ENCODE measurements at regions not wholly inside any gene's neighbourhood (a gene's known extent, or its start where the extent isn't known, plus 50 kb on each side); places are given as distances from the start of the nearest gene placed in this dataset.
"Not testable (repeated sequence)": the region's sequence is repeated elsewhere in the genome, so short reads cannot be mapped to it uniquely, and the experiment has no call there.

- no peaks in the 10 kb centered on the region for H3K9me3 ChIP-seq (ENCODE audit: control insufficient read depth, insufficient read depth, low read length)
- no CpG with 5 or more reads among the region's 1 CpG for WGBS (ENCODE audit: insufficient coverage, insufficient read length)
- no peak for DNase-seq (ENCODE audit: low read depth, low spot score)
- no peaks in the 10 kb centered on the region for H3K27me3 ChIP-seq (ENCODE audit: control insufficient read depth, insufficient read depth, low read length)
- no peaks in the 10 kb centered on the region; the same call in 1 of the 2 replicates for H3K4me1 ChIP-seq (ENCODE audit: control insufficient read depth, insufficient read depth, low read length)
- H3K27ac ChIP-seq (ENCODE audit: low read length) = no peak overlapping the region
- H3K36me3 ChIP-seq (ENCODE audit: control insufficient read depth, insufficient read depth, low read length) = no peaks in the 10 kb centered on the region
- no peak overlapping the region for H3K4me3 ChIP-seq (ENCODE audit: low read length)
Measured at GRCh38 chr7:106749165-106749564, 88.2 kb upstream of the CCDC71L start.

GRCh38 chr7:106750773-106751172, 89.8 kb upstream of the CCDC71L start:
- H3K9me3 ChIP-seq (ENCODE audit: control insufficient read depth, insufficient read depth, low read length) = no peaks in the 10 kb centered on the region
- no CpG with 5 or more reads among the region's 7 CpGs for WGBS (ENCODE audit: insufficient coverage, insufficient read length)
- H3K36me3 ChIP-seq (ENCODE audit: control insufficient read depth, insufficient read depth, low read length) = no peaks in the 10 kb centered on the region
- DNase-seq (ENCODE audit: low read depth, low spot score) = no peak
- H3K27me3 ChIP-seq (ENCODE audit: control insufficient read depth, insufficient read depth, low read length) = no peaks in the 10 kb centered on the region
- H3K27ac ChIP-seq (ENCODE audit: low read length) = no peak overlapping the region
- no peaks in the 10 kb centered on the region for H3K4me1 ChIP-seq (ENCODE audit: control insufficient read depth, insufficient read depth, low read length)
- H3K4me3 ChIP-seq (ENCODE audit: low read length) = no peak overlapping the region

GRCh38 chr7:106752367-106752766, 91.4 kb upstream of the CCDC71L start:
- no peaks in the 10 kb centered on the region for H3K4me1 ChIP-seq (ENCODE audit: control insufficient read depth, insufficient read depth, low read length)
- WGBS (ENCODE audit: insufficient coverage, insufficient read length) = no CpG with 5 or more reads among the region's 1 CpG
- H3K27ac ChIP-seq (ENCODE audit: low read length) = no peak overlapping the region
- H3K4me3 ChIP-seq (ENCODE audit: low read length) = no peak overlapping the region
- H3K27me3 ChIP-seq (ENCODE audit: control insufficient read depth, insufficient read depth, low read length) = no peaks in the 10 kb centered on the region
- no peaks in the 10 kb centered on the region for H3K9me3 ChIP-seq (ENCODE audit: control insufficient read depth, insufficient read depth, low read length)
- DNase-seq (ENCODE audit: low read depth, low spot score) = no peak
- H3K36me3 ChIP-seq (ENCODE audit: control insufficient read depth, insufficient read depth, low read length) = no peaks in the 10 kb centered on the region

- H3K4me1 ChIP-seq (ENCODE audit: control insufficient read depth, insufficient read depth, low read length); H3K27me3 ChIP-seq (ENCODE audit: control insufficient read depth, insufficient read depth, low read length); H3K27ac ChIP-seq (ENCODE audit: low read length); H3K36me3 ChIP-seq (ENCODE audit: control insufficient read depth, insufficient read depth, low read length); H3K4me3 ChIP-seq (ENCODE audit: low read length); H3K9me3 ChIP-seq (ENCODE audit: control insufficient read depth, insufficient read depth, low read length); DNase-seq (ENCODE audit: low read depth, low spot score): not testable (repeated sequence)
- no CpG with 5 or more reads among the region's 3 CpGs for WGBS (ENCODE audit: insufficient coverage, insufficient read length)
Measured at GRCh38 chr7:106755024-106755423, 94.1 kb upstream of the CCDC71L start.

- Histone ChIP-seq H3K36me3 (ENCODE audit: control insufficient read depth, insufficient read depth, low read length) (no peaks in the 10 kb centered on the region), H3K27ac (ENCODE audit: low read length) (no peak overlapping the region), H3K27me3 (ENCODE audit: control insufficient read depth, insufficient read depth, low read length) (no peaks in the 10 kb centered on the region), H3K4me1 (ENCODE audit: control insufficient read depth, insufficient read depth, low read length) (no peaks in the 10 kb centered on the region), H3K9me3 (ENCODE audit: control insufficient read depth, insufficient read depth, low read length) (no peaks in the 10 kb centered on the region), H3K4me3 (ENCODE audit: low read length) (no peak overlapping the region)
- no peak for DNase-seq (ENCODE audit: low read depth, low spot score)
- WGBS (ENCODE audit: insufficient coverage, insufficient read length) = no CpG with 5 or more reads among the region's 1 CpG
Measured at GRCh38 chr7:106755641-106756040, 94.7 kb upstream of the CCDC71L start.

GRCh38 chr7:106756071-106756470, 95.1 kb upstream of the CCDC71L start:
- H3K4me3 ChIP-seq (ENCODE audit: low read length) = no peak overlapping the region
- H3K36me3 ChIP-seq (ENCODE audit: control insufficient read depth, insufficient read depth, low read length) = no peaks in the 10 kb centered on the region
- no peak overlapping the region for H3K27ac ChIP-seq (ENCODE audit: low read length)
- H3K9me3 ChIP-seq (ENCODE audit: control insufficient read depth, insufficient read depth, low read length) = no peaks in the 10 kb centered on the region
- H3K27me3 ChIP-seq (ENCODE audit: control insufficient read depth, insufficient read depth, low read length) = no peaks in the 10 kb centered on the region
- DNase-seq (ENCODE audit: low read depth, low spot score) = no peak
- H3K4me1 ChIP-seq (ENCODE audit: control insufficient read depth, insufficient read depth, low read length) = no peaks in the 10 kb centered on the region

GRCh38 chr7:106756884-106757283, 95.9 kb upstream of the CCDC71L start:
- WGBS (ENCODE audit: insufficient coverage, insufficient read length) = no CpG with 5 or more reads among the region's 11 CpGs
- no peak overlapping the region for H3K27ac ChIP-seq (ENCODE audit: low read length)
- H3K4me3 ChIP-seq (ENCODE audit: low read length) = no peak overlapping the region
- H3K36me3 ChIP-seq (ENCODE audit: control insufficient read depth, insufficient read depth, low read length) = no peaks in the 10 kb centered on the region
- no peaks in the 10 kb centered on the region for H3K9me3 ChIP-seq (ENCODE audit: control insufficient read depth, insufficient read depth, low read length)
- no peaks in the 10 kb centered on the region for H3K4me1 ChIP-seq (ENCODE audit: control insufficient read depth, insufficient read depth, low read length)
- no peak for DNase-seq (ENCODE audit: low read depth, low spot score)
- no peaks in the 10 kb centered on the region for H3K27me3 ChIP-seq (ENCODE audit: control insufficient read depth, insufficient read depth, low read length)

- H3K36me3 ChIP-seq (ENCODE audit: control insufficient read depth, insufficient read depth, low read length) = no peaks in the 10 kb centered on the region
- DNase-seq (ENCODE audit: low read depth, low spot score) = no peak
- no peaks in the 10 kb centered on the region for H3K27me3 ChIP-seq (ENCODE audit: control insufficient read depth, insufficient read depth, low read length)
- no CpG with 5 or more reads among the region's 2 CpGs for WGBS (ENCODE audit: insufficient coverage, insufficient read length)
- no peaks in the 10 kb centered on the region for H3K4me1 ChIP-seq (ENCODE audit: control insufficient read depth, insufficient read depth, low read length)
- H3K4me3 ChIP-seq (ENCODE audit: low read length) = no peak overlapping the region
- no peaks in the 10 kb centered on the region for H3K9me3 ChIP-seq (ENCODE audit: control insufficient read depth, insufficient read depth, low read length)
- no peak overlapping the region for H3K27ac ChIP-seq (ENCODE audit: low read length)
Measured at GRCh38 chr7:106757846-106758245, 96.9 kb upstream of the CCDC71L start.

GRCh38 chr7:106762845-106763244, 101.9 kb upstream of the CCDC71L start:
- H3K27ac ChIP-seq (ENCODE audit: low read length); DNase-seq (ENCODE audit: low read depth, low spot score); H3K27me3 ChIP-seq (ENCODE audit: control insufficient read depth, insufficient read depth, low read length); H3K4me3 ChIP-seq (ENCODE audit: low read length); H3K4me1 ChIP-seq (ENCODE audit: control insufficient read depth, insufficient read depth, low read length); H3K9me3 ChIP-seq (ENCODE audit: control insufficient read depth, insufficient read depth, low read length); H3K36me3 ChIP-seq (ENCODE audit: control insufficient read depth, insufficient read depth, low read length): not testable (repeated sequence)
- no CpG with 5 or more reads among the region's 2 CpGs for WGBS (ENCODE audit: insufficient coverage, insufficient read length)

- Histone ChIP-seq H3K36me3 (ENCODE audit: control insufficient read depth, insufficient read depth, low read length) (no peaks in the 10 kb centered on the region), H3K9me3 (ENCODE audit: control insufficient read depth, insufficient read depth, low read length) (no peaks in the 10 kb centered on the region), H3K27ac (ENCODE audit: low read length) (no peak overlapping the region), H3K27me3 (ENCODE audit: control insufficient read depth, insufficient read depth, low read length) (no peaks in the 10 kb centered on the region), H3K4me3 (ENCODE audit: low read length) (no peak overlapping the region), H3K4me1 (ENCODE audit: control insufficient read depth, insufficient read depth, low read length) (no peaks in the 10 kb centered on the region)
- DNase-seq (ENCODE audit: low read depth, low spot score) = no peak
- no CpG with 5 or more reads among the region's 2 CpGs for WGBS (ENCODE audit: insufficient coverage, insufficient read length)
Measured at GRCh38 chr7:106763717-106764116, 101.4 kb upstream of the PIK3CG start.

- DNase-seq (ENCODE audit: low read depth, low spot score) = no peak
- no CpG with 5 or more reads among the region's 5 CpGs for WGBS (ENCODE audit: insufficient coverage, insufficient read length)
- Histone ChIP-seq H3K36me3 (ENCODE audit: control insufficient read depth, insufficient read depth, low read length) (no peaks in the 10 kb centered on the region), H3K9me3 (ENCODE audit: control insufficient read depth, insufficient read depth, low read length) (no peaks in the 10 kb centered on the region), H3K27me3 (ENCODE audit: control insufficient read depth, insufficient read depth, low read length) (no peaks in the 10 kb centered on the region), H3K27ac (ENCODE audit: low read length) (no peak overlapping the region), H3K4me3 (ENCODE audit: low read length) (no peak overlapping the region), H3K4me1 (ENCODE audit: control insufficient read depth, insufficient read depth, low read length) (no peaks in the 10 kb centered on the region)
Measured at GRCh38 chr7:106765727-106766355, 99.2 kb upstream of the PIK3CG start.

Data from iPS DF 6.9 (cell line).